ENCODE measurements at regions not wholly inside any gene's neighbourhood (a gene's known extent, or its start where the extent isn't known, plus 50 kb on each side); places are given as distances from the start of the nearest gene placed in this dataset.
"Not testable (repeated sequence)": the region's sequence is repeated elsewhere in the genome, so short reads cannot be mapped to it uniquely, and the experiment has no call there.

DNA sequence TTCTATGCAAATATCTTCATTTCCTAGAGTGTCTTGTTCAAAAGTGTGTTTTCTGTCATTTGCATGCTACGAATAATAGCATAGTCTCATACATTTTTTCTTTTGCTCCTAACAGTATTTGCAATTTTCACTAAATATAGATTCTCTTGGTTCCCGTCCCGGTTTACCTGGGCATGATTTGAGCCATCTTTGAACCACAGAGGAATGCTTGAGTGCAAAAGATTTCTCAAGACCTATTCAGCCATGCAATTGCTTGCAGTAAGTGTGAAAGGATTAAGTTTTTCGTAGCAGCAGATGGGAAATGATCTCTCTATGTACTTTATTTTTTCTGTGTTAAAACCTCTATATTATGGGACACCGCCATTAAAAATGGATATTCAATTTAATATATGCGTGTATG is 733.0 kb downstream of the ZPLD1 start:
- DNase-seq: no peak

DNA sequence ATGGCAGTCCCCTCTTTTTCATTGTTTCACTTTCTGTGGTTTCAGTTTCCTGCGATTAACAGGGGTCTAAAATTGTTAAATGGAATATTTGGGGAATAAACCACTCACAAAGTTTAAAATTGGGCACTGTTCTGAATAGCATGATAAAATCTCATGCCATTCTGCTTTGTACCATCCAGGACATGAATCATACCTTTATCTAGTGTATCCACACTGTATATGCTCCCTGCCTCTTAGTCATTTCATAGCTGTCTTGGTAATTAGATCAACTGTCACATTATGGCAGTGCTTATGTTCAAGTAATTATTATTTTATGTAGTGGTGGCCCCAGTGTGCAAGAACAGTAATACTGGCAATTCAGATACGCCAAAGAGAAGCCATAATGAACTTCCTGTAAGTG is 734.5 kb downstream of the ZPLD1 start:
- DNase-seq: no peak

DNA sequence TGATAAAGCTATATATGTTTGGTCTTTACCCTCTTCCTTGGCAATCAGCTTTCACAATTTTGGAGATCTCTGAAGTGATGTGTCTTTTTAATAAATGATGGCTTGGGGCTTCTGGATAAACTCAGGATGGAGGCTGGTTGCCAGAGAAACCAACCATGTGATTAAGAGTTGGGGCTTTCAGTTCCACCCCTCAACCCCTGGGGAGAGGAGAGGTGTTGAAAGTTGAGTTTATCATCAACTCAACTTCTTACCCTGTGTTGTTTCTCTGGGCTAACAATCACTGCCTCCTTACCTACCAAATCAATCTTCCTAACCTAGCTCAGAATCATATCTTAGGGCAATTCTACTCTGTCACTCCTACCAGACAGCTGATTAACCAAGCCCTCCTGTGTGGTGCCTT is 735.8 kb downstream of the ZPLD1 start:
- no peak for DNase-seq

DNA sequence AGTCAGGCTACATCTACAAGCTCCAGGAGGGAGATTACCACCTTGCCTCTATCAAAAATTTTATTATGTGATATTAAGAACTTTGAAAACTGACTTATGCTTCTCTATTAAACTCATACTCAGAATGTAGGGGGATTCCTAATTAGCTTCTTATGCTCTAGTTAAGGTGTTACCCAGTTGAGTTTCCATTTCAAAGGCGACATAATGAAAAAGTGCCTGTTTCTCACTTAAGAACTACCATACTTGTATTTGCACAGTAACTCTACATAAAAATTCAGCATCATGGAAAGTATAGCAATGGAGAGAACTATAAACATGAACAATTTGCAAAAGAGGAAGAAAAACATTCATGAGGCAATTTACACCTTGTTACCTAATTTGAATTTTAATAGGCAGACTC is 739.1 kb downstream of the ZPLD1 start:
- DNase-seq: no peak

DNA sequence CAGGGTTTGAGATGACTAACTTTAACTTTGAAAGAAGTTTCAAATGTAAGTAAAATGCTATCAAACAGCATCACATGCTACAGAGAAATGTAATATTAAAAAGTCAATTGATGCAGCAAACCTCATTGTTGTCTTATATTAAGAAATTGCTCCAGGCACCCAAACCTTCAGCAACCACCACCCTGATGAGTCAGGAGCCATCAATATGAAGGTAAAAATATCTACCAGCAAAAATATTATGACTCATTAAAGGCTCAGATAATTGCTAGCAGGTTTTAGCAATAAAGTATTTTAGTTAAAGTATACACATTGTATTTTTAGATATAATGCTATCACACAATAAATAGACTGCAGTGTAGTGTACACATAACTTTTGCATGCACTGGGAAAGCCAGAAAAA is 746.3 kb downstream of the ZPLD1 start:
- no peak for DNase-seq

DNA sequence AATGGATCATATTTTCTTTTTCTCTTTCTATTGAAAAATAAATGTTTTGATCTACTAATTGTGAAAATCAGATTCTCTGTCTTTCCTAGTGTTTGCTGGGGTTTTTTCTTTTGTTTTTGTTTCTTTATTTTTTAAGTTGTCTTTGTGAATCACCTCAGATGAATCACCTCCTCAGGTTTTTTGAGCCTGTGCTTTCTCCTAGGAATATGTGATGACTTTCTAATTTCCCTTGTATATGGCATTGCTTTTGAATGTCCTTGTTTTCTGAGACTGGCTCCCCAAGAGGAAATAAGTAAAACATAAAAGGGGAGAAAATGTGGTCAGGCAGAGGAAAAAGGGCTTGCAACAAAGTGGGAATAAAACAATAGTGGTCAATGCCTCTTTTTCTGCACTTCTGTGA is 750.0 kb downstream of the ZPLD1 start:
- no peak for DNase-seq

DNA sequence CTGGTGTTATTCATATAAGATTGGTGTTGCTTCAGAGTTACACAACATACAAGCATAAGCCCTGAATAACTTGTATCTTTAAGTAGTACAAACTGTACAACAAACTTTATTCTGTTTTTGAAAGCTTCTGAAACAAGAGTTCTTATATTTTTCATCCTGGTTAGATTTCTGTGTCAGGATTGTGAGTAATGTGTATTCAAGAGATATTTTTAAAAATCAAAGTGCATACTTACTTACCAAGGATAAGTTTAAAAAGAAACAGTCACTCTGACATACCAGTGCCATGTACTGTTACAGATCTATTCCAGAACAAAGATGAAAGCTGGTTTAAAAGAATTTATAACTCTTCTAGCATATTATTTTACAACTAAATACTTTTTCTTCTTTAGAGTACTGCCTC is 755.1 kb downstream of the ZPLD1 start:
- no peak for DNase-seq

DNA sequence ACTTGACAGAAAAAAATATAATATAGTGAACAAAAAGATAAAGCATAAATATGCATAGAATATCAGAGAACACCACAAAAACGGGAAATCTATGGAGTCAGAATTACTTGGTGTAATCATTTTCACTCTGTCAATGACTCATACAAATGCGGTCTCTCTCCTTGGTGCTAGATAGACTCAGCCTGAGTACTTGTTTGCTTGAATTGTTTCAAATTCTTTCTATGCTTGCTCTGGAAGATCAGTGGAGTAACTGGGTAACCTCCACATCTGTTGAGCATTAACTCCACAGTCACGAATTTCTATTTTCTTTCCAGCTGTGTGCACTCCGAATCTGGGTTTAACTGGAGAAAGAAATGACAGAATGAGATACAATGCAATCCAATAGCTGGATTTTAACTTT is 760.4 kb downstream of the ZPLD1 start:
- peak; percentile 13 to 41 (median 40) for DNase-seq

DNA sequence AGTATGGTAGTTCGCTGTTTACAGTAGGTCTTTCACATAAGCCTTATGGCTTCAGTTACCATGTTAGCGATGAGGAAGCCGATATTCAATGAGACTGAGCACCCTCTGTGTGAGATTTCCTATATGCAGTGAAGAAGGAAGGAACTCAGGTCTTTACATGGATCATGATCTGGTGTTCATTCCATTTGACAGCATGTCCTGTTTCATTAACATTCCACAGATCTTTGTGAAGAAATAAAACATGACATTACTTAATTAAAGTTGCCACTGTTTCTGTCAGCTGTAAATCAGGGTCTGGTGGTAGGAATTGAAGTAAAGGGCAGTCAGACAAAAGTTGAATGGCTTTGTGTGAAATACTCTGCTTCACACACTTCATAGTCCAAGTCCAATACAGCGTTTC is 768.6 kb downstream of the ZPLD1 start:
- DNase-seq: no peak

DNA sequence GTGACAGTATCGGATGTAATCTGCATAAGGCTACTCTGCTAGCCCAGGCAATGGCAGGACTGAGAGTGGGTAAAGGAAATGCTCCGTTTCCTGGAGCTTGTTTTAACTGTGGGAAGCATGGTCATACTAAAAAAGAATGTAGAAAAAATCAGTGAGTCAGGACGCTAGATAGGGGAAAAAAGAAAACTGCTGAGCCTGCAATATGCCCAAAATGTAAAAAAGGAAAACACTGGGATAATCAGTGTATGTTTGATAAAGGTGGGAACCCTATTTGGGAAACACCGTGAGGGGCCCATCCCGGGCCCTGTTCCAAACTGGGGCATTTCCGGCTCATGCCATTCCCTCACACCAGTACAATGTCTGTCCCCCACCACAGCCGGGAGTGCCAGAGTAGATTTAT is 775.8 kb downstream of the ZPLD1 start:
- no peak for DNase-seq

DNA sequence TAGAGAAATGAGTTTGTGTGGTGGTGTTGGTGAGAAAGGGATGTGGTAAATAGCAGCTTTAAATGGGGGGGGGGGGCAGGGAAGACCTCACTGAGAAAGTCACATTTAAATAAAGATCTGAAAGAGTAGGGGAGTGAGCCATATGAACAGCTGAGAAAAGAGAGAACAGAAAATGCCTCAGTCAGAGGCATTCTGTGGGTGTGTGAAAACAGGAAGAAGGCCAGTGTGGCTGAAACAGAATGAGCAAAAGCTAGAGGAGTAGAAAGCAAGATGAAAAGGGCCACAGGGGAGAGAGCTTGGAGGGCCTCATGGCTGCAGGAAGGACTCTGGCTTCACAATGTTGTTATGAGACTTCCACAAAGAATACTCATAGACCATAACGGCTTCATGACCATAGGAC is 783.3 kb downstream of the ZPLD1 start:
- no peak for DNase-seq

DNA sequence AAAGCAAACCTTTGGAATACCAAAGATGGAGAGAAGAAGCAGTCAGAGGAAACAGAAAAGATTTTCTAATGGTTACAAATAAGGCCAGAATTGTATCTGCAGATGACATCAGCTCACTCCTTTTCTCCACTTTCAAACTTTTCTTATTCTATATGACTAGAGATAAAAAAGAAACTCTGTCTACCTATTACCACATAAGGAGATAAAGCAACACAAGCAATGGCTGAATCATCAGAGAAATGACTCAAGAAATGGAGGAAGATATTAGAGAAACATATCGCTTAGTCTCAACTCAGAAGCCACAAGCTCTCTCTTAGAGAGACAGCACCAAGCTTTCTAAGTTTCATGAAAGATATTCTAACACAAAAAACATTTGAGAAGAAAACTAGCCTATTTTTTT is 784.0 kb downstream of the ZPLD1 start:
- DNase-seq: no peak

DNA sequence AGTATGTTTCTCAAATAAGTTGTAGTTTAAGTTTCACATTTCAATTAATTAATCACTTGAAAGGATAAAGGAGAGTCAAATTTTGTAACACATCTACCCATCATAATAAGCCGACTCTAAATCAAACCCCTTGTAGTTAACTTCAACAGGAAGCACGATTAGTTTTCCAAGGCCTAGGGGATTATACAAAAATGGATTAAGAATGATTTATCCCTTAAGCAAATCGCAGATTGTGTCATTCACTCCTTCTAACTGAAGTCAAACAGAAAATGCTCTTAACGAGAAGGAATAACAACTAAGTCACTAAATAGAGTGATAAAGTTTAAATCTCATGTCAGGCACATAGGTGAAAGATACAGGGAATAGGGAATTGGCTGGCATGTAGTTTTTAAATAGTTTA is 792.8 kb downstream of the ZPLD1 start:
- no peak for DNase-seq

DNA sequence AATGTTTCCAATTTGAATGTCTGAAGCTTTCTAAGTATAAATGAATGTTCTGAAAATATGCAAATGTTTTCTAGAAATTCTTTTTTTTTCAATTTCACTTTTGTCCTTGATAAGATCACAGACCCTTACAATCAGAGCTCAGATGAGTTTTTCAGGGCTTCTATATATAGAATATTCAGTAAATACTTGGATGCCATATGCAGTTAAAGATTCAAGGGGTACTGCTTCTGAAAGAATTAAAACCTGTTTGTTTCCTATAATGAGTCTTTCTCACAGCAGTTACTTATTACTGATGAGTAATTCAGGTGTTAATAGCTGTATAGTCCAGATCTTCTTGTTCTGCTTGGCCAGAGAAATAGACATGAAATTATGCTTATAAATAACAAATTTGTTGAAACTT is 812.6 kb downstream of the ZPLD1 start:
- DNase-seq: no peak

DNA sequence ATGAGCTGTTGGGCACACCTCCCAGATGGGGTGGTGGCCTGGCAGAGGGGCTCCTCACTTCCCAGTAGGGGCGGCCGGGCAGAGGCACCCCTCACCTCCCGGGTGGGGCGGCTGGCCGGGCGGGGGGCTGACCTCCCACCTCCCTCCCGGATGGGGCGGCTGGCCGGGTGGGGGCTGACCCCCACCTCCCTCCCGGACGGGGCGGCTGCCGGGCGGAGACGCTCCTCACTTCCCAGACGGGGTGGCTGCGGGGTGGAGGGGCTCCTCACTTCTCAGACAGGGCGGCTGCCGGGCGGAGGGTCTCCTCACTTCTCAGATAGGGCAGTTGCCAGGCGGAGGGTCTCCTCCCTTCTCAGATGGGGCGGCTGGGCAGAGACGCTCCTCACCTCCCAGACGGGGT is 820.0 kb downstream of the ZPLD1 start:
- not testable (repeated sequence) for DNase-seq

DNA sequence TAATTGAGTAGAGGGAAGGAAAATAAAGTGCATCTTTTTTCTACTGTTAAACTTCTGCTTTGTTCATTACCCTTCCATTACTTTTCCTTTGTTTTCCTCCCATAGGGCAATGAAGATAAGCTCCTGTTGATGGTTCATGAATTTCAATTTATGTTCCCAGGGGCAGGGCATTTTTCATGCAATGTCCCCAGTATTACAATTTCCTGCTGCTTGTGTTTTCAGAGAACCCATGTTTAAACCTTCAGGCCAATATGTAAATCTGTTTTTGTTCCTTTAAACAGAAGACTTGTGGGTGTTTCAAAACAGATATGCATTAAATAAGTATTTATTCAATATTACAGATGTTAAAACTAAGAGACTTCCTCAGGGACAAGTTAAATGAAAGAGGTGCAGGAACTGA is 834.5 kb downstream of the ZPLD1 start:
- DNase-seq: no peak

DNA sequence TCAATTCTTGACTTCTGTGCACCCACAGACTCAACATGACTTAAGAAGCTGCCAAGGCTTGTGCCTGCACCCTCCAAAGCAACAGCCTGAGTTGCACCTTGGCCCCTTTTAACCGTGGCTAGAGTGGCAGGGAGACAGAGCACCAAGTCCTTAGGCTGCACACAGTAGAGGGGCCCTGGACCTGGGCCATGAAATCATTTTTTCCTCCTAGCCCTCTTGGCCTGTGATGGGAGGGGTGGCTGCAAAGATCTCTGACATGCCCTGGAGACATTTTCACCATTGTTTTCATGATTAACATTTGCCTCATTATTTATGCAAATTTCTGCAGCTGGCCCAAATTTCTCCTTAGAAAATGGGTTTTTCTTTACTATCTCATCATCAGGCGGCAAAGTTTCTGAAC is 836.8 kb downstream of the ZPLD1 start:
- DNase-seq: no peak

DNA sequence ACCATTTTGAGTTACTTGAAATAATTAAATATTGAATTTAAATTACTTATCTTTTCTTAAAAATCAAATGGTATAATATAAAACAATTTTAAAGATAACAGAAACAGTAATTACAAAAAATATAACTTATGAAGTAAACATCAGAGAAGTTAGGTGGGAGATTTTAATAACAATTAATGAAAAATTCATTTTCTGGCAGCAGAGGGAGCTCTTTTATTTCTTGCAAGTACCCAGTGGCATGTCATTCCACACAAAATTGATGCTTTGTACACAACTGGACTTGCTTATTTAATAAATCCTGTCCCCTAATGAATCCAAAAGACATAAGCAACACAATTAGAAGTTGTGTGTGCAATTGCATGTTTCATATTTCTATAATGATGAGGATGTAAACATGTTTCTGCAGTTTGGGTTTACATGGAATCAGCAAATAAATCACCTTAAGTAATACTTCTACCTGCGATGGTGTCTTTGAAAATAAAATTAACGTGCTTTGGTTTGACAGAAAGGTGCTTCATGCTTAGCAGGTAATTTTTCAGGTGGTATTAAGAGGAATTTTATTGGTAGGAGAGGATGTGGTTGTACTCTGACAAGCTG is 861.3 kb downstream of the ZPLD1 start:
- peak in 1 of 3 donors; percentile 28 for DNase-seq

DNA sequence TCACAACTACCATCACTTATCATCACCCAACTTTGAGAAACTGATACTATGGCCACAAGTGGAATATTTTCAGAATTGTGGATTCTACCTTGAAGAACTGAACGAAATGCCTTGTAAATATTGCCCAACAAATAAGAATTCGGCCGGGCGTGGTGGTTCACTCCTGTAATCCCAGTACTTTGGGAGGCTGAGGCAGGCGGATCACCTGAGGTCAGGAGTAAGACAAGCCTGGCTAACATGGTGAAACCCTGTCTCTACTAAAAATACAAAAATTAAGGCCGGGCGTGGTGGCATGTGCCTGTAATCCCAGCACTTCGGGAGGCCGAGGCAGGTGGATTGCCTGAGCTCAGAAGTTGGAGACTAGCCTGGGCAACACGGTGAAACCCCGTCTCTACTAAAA is 862.7 kb downstream of the ZPLD1 start:
- DNase-seq: not testable (repeated sequence)

DNA sequence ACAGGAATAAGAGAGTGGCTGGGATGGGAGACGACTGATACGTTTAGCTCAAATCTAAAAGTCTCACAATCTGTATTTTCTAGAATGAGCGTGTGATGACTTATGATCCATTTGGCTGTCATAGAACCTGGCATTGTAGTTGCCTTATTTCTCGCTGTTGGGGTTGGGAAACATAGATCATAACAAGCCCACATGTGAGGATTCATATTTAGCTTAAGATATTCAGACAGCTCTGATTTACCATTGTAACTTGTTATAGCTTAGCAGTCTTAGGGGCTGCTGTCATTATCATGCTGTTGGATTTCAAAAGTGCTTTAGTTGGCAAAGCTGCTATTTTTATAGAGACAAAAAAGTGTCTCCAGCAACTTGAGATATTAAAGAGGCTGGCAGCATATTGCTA is 871.3 kb downstream of the ZPLD1 start:
- no peak for DNase-seq

DNA sequence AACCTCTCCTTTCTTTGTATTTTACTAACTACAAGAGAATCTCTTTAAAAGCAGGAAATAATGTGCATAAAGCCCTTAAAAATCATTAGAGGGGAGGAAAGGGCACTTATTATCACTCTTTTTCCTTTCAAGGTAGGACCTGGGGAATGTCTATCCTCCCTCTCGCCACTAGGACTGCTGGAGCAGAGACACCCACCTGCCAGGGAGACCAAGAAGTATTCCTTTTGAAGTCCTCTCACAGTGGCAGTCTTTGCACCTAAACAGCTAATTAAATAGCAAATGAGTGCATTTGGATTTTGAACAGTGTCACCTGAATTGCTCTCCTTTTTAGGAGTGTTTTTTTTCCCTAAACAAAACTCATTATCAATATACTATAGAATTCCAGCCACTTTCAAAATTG is 874.1 kb downstream of the ZPLD1 start:
- DNase-seq: no peak

DNA sequence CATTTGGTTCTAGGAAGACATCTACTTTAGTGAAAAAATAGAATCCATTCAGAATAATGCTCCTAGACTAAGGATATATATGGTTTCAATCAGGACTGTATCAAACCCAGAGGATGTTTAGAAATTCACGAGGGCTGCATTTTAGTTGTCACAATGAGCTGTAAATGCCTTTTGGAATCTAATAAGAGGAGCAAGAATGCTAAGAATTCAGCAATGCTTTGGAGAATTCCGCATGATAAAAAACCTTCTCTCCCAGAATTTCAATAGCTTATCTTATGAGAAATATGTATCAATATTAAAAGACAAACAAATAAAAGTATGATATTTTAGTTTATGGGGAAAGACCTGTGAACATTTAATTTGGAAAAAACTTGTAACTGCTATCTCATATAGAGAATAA is 885.1 kb downstream of the ZPLD1 start:
- DNase-seq: peak in 1 of 3 donors; percentile 1

DNA sequence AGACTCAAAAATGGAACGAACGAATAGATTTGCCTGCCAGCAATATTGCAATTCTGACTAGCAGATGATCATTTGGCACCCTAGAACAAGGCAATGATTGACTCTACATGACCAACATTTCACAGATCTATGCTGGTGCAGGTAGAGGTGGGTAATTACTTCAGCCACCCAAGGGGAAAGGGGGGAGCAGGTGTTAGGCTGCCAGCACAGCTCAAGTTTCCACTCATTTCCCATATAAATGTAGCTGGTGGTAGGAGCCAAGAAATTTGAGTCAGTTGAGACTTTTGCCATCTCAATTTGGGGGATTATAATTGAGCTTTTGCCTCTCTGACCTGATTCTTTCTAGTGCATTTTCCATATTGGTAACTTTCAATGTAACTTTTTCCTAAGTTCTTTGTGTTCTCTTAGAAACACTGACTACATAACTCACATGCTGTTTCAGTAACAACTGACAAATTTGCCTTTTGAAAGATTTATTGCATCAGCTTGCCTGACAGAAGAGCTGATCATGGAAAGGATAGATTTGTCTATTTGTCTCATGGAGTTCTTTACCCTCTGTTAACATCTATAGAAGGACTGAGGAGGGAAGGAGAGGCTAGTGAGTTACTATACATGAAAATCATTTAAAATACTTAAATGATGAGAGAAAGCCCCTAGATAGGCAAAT is 902.5 kb downstream of the ZPLD1 start:
- DNase-seq: peak in 1 of 3 donors; percentile 4

DNA sequence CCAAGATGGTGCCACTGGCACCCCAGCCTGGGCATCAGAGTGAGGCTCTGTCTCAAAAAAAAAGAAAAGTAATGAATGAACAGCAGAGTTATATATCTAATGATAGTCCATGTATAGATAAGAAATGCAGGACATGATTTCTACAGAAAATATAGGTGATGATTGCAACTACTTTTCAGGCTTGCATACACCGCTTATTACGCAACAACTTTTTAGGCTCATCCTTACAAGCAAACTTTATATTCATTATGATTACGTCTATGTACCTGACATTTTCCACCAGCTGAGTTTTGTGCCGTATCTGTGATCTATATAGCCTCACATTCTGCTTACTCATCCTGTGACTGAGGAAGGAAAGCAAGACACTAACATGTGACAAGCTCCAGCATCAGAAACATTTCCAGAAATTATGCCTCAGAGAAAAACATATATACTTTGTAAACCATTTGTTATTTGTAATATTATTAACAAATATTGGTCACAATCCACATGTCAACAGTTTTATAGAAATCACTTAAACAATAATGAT is 906.3 kb downstream of the ZPLD1 start:
- no peak for DNase-seq
